Suprapubic skin (tissue), 4 donors: ENCODE measurements at regions not wholly inside any gene's neighbourhood (a gene's known extent, or its start where the extent isn't known, plus 50 kb on each side); places are given as distances from the start of the nearest gene placed in this dataset.

Experiments
- DNase-seq, 2 donors: peaks; one replicate each; pipeline ENCODE4 v3.0.0-alpha.2; 2019; ENCODE audit warnings: low spot score in 2 of 2
- H3K27ac ChIP-seq: fragments of 200-600 bp; sonication (generic); one replicate; pipeline ENCODE4 v1.5.1; 2019
- H3K27me3 ChIP-seq: fragments of 200-600 bp; sonication (generic); one replicate; pipeline ENCODE4 v1.5.1; 2019
- H3K36me3 ChIP-seq: fragments of 200-600 bp; sonication (generic); one replicate; pipeline ENCODE4 v1.5.1; 2019
- H3K4me1 ChIP-seq: fragments of 200-600 bp; sonication (generic); one replicate; pipeline ENCODE4 v1.5.1; 2019
- H3K4me3 ChIP-seq: fragments of 200-600 bp; sonication (generic); one replicate; pipeline ENCODE4 v1.5.1; 2019; ENCODE audit warnings: mild to moderate bottlenecking
- H3K9me3 ChIP-seq: fragments of 200-600 bp; sonication (generic); one replicate; pipeline ENCODE4 v1.5.1; 2019
- EP300 ChIP-seq: sonication (generic); formaldehyde crosslinking; IDR thresholded peaks from one replicate; pipeline ENCODE4 v1.6.1; 2017; ENCODE audit warnings: antibody characterized with exemption
- POLR2A ChIP-seq, 2 donors: fragments of 450-650 bp; IDR thresholded peaks; one replicate each; pipeline ENCODE4 v1.6.1; 2017; ENCODE audit warnings: antibody characterized with exemption in 2 of 2, mild to moderate bottlenecking in 2 of 2, moderate library complexity in 2 of 2
- POLR2AphosphoS5 ChIP-seq, 3 donors: sonication (generic); formaldehyde crosslinking; IDR thresholded peaks; one replicate each; pipeline ENCODE4 v1.6.1; 2017; ENCODE audit warnings: antibody characterized with exemption in 3 of 3
- WGBS: methylation state at CpG from one replicate; pipeline ENCODE4 v1.1.5; 2018; 5-methylcytosine and 5-hydroxymethylcytosine counted together
- TF ChIP-seq, protein P1 (sequence below), 2 donors: fragments of 200-600 bp in 1 of 2; fragments of 450-650 bp in 1 of 2; sonication (generic) in 1 of 2; IDR thresholded peaks; one replicate each; pipeline ENCODE4 v1.5.1; 2016 to 2019; ENCODE audit warnings: antibody characterized with exemption in 2 of 2, mild to moderate bottlenecking in 1 of 2, moderate library complexity in 1 of 2

DNA sequence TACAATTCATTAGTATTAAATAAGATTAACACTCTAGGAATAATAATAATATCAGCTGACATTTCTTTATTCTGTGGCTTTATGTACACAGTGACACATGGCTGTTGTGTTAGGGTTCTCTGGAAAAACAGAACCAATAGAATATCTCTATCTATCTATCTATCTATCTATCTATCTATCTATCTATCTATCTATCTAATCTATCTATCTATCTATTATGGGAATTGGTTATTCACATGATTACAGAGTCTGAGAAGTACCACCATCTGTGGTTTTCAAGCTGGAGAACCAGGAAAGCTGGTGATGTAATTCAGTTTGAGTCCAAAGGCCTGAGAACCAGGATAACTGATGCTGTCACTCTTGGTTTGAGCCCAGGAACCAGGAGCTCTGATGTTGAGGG lies 194.1 kb upstream of the MTPN start:
- no peaks in the 10 kb centered on the region for H3K36me3 ChIP-seq
- no peaks in the 10 kb centered on the region for H3K27me3 ChIP-seq
- H3K9me3 ChIP-seq: no peaks in the 10 kb centered on the region
- TF ChIP-seq POLR2A (IDR thresholded peaks at IDR 0.05) (no peak), POLR2AphosphoS5 (IDR thresholded peaks at IDR 0.05) (no peak), EP300 (no peak)
- TF ChIP-seq, protein P1, sequence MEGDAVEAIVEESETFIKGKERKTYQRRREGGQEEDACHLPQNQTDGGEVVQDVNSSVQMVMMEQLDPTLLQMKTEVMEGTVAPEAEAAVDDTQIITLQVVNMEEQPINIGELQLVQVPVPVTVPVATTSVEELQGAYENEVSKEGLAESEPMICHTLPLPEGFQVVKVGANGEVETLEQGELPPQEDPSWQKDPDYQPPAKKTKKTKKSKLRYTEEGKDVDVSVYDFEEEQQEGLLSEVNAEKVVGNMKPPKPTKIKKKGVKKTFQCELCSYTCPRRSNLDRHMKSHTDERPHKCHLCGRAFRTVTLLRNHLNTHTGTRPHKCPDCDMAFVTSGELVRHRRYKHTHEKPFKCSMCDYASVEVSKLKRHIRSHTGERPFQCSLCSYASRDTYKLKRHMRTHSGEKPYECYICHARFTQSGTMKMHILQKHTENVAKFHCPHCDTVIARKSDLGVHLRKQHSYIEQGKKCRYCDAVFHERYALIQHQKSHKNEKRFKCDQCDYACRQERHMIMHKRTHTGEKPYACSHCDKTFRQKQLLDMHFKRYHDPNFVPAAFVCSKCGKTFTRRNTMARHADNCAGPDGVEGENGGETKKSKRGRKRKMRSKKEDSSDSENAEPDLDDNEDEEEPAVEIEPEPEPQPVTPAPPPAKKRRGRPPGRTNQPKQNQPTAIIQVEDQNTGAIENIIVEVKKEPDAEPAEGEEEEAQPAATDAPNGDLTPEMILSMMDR (IDR thresholded peaks at IDR 0.05): no peak
- no peaks in the 10 kb centered on the region for H3K4me1 ChIP-seq
- DNase-seq: no peak
- no peak overlapping the region for H3K4me3 ChIP-seq
- no peak overlapping the region for H3K27ac ChIP-seq

DNA sequence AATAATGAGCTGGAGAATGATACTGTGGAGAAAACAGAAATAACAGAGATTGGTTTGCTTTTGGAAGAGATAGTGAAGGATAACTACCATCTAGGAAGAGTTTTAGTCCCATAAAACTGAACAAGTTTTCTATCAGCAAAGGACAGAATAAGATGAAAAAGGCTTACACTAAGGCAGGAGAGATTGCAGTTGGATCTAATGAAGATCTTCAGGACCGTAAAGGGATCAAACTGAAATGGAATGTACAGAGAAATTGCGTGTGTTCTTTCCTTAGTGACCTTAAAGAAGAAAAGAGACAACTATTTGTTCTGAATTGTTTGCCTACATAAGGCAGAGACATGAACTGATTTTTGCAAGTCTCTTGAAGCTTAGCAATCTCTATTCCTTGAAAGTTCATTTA lies 191.7 kb upstream of the MTPN start:
- Histone ChIP-seq H3K36me3 (no peaks in the 10 kb centered on the region), H3K4me3 (no peak overlapping the region), H3K4me1 (no peaks in the 10 kb centered on the region), H3K27ac (no peak overlapping the region), H3K27me3 (no peaks in the 10 kb centered on the region), H3K9me3 (no peaks in the 10 kb centered on the region)
- no peak for TF ChIP-seq EP300
- TF ChIP-seq POLR2A (IDR thresholded peaks at IDR 0.05): no peak
- TF ChIP-seq, protein P1 (IDR thresholded peaks at IDR 0.05): no peak
- TF ChIP-seq POLR2AphosphoS5 (IDR thresholded peaks at IDR 0.05): no peak
- WGBS: 65% methylated on average over 2 of the region's 2 CpGs
- DNase-seq: no peak

DNA sequence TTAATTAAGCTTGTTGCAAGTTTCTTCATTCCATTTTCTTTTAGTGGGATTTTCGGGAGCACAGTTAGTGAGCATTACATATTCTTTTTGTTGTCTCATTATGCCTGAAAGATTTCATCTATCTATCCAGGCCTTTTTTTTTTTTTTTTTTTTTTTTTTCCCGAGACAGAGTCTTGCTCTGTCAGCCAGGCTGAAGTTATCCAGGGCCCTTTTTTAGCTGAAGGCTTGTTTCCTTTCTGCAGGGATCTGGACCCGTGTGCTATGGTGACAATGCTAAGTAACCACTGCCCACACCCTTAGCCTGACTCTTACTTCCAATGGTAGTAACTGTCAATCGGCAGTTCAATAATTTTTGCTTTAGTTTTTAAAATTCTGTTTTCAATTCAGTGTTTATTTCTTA lies 190.8 kb upstream of the MTPN start:
- H3K4me3 ChIP-seq: no peak overlapping the region
- no peak overlapping the region for H3K27ac ChIP-seq
- H3K36me3 ChIP-seq: no peaks in the 10 kb centered on the region
- H3K27me3 ChIP-seq: no peaks in the 10 kb centered on the region
- no peak for DNase-seq
- peaks cover 2% of the 10 kb centered on the region for H3K9me3 ChIP-seq
- WGBS: 51% methylated on average over 4 of the region's 4 CpGs
- H3K4me1 ChIP-seq: no peaks in the 10 kb centered on the region
- TF ChIP-seq, protein P1 (IDR thresholded peaks at IDR 0.05): no peak
- TF ChIP-seq EP300 (no peak), POLR2A (IDR thresholded peaks at IDR 0.05) (no peak), POLR2AphosphoS5 (IDR thresholded peaks at IDR 0.05) (no peak)

DNA sequence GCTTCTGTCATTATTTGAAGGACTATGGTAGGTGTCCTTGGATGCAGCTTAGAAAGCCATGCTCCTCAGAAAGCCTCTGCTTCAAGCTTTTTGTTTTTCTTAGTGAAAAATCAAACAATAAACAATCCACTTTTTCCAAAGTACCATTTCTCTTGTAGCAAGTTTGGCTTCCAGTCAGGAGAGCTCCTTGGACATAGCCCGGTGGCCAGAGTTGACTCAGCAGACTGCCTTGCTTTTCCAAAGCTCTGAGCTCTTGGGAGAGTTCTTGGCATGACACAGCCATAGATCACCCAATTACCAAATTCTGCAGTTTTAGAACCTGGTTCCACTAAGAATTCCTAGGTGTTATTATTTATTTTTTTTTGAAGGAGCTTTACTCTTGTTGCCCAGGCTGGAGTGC lies 189.4 kb upstream of the MTPN start:
- Histone ChIP-seq H3K27me3 (no peaks in the 10 kb centered on the region), H3K27ac (no peak overlapping the region), H3K9me3 (peaks cover 4% of the 10 kb centered on the region), H3K36me3 (no peaks in the 10 kb centered on the region), H3K4me3 (no peak overlapping the region), H3K4me1 (no peaks in the 10 kb centered on the region)
- DNase-seq: no peak
- TF ChIP-seq POLR2A (IDR thresholded peaks at IDR 0.05) (no peak), POLR2AphosphoS5 (IDR thresholded peaks at IDR 0.05) (no peak), EP300 (no peak)
- TF ChIP-seq, protein P1 (IDR thresholded peaks at IDR 0.05): no peak
- 75% methylated on average over 1 of the region's 1 CpG for WGBS

DNA sequence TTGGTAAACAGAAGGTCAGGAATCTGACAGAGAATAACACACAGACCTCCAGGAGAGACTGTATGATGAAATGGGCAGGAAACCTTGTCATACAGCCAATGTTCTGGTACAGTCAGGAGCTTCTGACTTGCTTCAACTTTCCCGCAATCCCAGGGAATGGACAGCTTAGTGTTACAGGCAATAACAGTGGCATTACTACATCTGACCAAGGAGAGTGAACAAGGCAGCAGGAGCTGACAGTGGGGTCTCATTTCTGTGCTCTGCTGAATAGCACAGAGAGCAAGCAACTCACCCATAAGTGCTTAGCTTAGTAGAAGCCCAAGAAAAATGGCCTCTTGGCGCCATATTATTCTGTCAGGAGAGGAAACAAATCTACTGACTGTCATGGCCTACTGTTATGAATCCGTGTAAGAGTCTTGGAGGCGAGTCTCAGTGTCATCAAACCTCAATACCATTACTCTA lies 186.2 kb upstream of the MTPN start:
- no peaks in the 10 kb centered on the region for H3K27me3 ChIP-seq
- TF ChIP-seq POLR2A (IDR thresholded peaks at IDR 0.05): no peak
- TF ChIP-seq, protein P1 (IDR thresholded peaks at IDR 0.05): no peak
- no peak for TF ChIP-seq EP300
- no peak for TF ChIP-seq POLR2AphosphoS5 (IDR thresholded peaks at IDR 0.05)
- DNase-seq: no peak
- 92% methylated on average over 4 of the region's 4 CpGs for WGBS
- H3K4me3 ChIP-seq: no peak overlapping the region
- H3K36me3 ChIP-seq: no peaks in the 10 kb centered on the region
- peaks cover 4% of the 10 kb centered on the region for H3K9me3 ChIP-seq
- no peaks in the 10 kb centered on the region for H3K4me1 ChIP-seq
- H3K27ac ChIP-seq: no peak overlapping the region
